Skeletal muscle satellite cell (primary cell): ENCODE measurements at regions not wholly inside any gene's neighbourhood (a gene's known extent, or its start where the extent isn't known, plus 50 kb on each side); places are given as distances from the start of the nearest gene placed in this dataset.

Experiments
- H3K27me3 ChIP-seq: 2 replicates; pipeline ENCODE4 v1.7.0; 2013; ENCODE audit warnings: low read length; ENCODE audit not compliant: control insufficient read depth, insufficient read depth
- H3K36me3 ChIP-seq: 2 replicates; pipeline ENCODE4 v1.7.0; 2013; ENCODE audit warnings: mild to moderate bottlenecking, control low read depth, low read length; ENCODE audit not compliant: insufficient read depth
- H3K4me1 ChIP-seq: 2 replicates; pipeline ENCODE4 v1.7.0; 2013; ENCODE audit warnings: low read length; ENCODE audit not compliant: control insufficient read depth, insufficient read depth
- H3K4me2 ChIP-seq: 2 replicates; pipeline ENCODE4 v1.7.0; 2013; ENCODE audit warnings: mild to moderate bottlenecking, low read length
- H3K4me3 ChIP-seq: 2 replicates; pipeline ENCODE4 v1.7.0; 2013; ENCODE audit warnings: low read length
- H3K9ac ChIP-seq: 2 replicates; pipeline ENCODE4 v1.7.0; 2013; ENCODE audit warnings: mild to moderate bottlenecking, low read depth, low read length, moderate library complexity
- H3K9me3 ChIP-seq: replicated peaks from 2 replicates; pipeline ENCODE4 v1.7.0; 2013; ENCODE audit warnings: mild to moderate bottlenecking, control low read depth, low read length

GRCh38 chr2:125885340-125885739 lies 770.6 kb upstream of the GYPC start:
- Histone ChIP-seq H3K4me1 (no peaks in the 10 kb centered on the region), H3K27me3 (no peaks in the 10 kb centered on the region), H3K4me3 (no peak overlapping the region), H3K9ac (no peak overlapping the region), H3K36me3 (no peaks in the 10 kb centered on the region), H3K9me3 (peaks cover 7% of the 10 kb centered on the region), H3K4me2 (no peak overlapping the region)

DNA sequence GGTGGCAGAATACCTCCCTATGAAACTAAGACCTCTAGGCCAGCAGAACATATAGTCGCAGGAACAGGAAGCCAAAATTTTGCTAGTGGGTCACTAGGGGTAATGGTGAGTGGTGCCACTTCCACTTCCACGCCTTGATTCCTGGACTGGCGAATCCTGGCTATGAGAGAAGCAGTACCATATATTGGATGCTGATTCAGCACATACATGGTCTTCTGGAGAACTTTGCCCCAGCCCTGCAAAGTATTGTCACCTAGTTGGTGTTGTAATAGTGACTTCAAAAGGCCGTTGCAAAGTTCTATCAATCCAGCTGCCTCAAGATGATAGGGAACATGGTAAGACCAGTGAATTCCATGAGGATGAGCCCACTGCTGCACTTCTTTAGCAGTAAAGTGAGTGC lies 769.8 kb upstream of the GYPC start:
- no peaks in the 10 kb centered on the region for H3K4me1 ChIP-seq
- H3K9ac ChIP-seq = no peak overlapping the region
- H3K36me3 ChIP-seq = no peaks in the 10 kb centered on the region
- H3K4me3 ChIP-seq = no peak overlapping the region
- H3K4me2 ChIP-seq = no peak overlapping the region
- no peaks in the 10 kb centered on the region for H3K27me3 ChIP-seq
- peaks cover 7% of the 10 kb centered on the region for H3K9me3 ChIP-seq

GRCh38 chr2:125901278-125901677 lies 754.7 kb upstream of the GYPC start:
- no peaks in the 10 kb centered on the region for H3K4me1 ChIP-seq

DNA sequence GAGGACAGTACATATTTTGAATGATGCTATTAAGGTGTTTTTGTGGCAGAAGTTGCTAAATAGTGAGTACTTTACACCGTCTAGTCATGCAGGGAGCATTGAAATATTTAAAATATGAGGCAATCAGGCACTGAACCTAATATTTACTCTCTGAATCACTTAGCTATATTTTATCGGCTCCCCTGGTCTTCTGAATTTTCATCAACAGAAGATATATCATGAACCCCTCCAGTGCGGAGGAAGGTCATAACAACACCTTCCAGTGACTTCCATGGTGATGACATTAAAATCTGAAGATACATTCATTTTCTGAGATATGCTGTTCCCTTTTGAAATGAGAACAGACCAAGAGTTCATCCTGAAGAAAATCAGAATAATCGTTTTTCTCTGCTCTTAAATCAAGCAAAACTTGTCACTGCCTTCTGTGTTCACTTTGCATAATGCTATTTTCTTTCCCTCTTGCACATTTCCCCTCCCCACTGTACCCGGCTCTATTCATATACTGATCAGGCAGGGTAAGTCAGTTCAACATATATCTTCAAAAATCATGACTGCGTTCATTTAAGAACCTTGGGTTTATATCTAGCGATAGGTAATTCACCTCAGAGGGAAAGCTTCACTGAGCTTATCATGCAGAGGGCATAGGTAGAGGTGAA lies 729.9 kb upstream of the GYPC start:
- Histone ChIP-seq H3K9ac (no peak overlapping the region), H3K36me3 (no peaks in the 10 kb centered on the region), H3K4me3 (no peak overlapping the region), H3K4me1 (no peaks in the 10 kb centered on the region), H3K9me3 (peaks cover 3% of the 10 kb centered on the region), H3K27me3 (no peaks in the 10 kb centered on the region), H3K4me2 (no peak overlapping the region)

More at GRCh38 chr2:125901278-125901677, 754.7 kb upstream of the GYPC start:
- Histone ChIP-seq H3K4me2 (no peak overlapping the region), H3K4me3 (no peak overlapping the region), H3K36me3 (no peaks in the 10 kb centered on the region), H3K9ac (no peak overlapping the region), H3K9me3 (peaks cover 4% of the 10 kb centered on the region), H3K27me3 (no peaks in the 10 kb centered on the region)

DNA sequence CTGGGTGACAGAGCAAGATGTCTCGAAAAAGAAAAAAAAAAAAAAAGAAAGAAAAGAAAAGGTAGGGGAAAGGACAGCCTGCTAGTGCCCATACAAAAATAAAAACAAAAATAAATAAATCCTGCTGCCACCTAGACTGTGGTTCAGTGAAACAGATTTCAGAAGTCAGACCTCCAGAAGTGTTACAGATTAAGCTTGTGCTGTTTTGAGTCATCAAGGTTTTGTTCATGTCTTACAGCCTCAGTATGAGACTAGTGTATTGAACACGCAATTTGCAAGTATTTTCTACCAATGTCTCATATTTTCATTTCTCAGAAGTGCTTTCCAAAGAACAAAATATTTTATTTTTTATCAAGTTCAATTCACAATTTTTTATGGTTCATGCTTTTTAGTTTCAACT lies 720.4 kb upstream of the GYPC start:
- no peak overlapping the region for H3K9ac ChIP-seq
- no peak overlapping the region for H3K4me2 ChIP-seq
- H3K4me1 ChIP-seq = no peaks in the 10 kb centered on the region
- H3K27me3 ChIP-seq = no peaks in the 10 kb centered on the region
- H3K36me3 ChIP-seq = no peaks in the 10 kb centered on the region
- H3K9me3 ChIP-seq = peaks cover 3% of the 10 kb centered on the region
- no peak overlapping the region for H3K4me3 ChIP-seq

DNA sequence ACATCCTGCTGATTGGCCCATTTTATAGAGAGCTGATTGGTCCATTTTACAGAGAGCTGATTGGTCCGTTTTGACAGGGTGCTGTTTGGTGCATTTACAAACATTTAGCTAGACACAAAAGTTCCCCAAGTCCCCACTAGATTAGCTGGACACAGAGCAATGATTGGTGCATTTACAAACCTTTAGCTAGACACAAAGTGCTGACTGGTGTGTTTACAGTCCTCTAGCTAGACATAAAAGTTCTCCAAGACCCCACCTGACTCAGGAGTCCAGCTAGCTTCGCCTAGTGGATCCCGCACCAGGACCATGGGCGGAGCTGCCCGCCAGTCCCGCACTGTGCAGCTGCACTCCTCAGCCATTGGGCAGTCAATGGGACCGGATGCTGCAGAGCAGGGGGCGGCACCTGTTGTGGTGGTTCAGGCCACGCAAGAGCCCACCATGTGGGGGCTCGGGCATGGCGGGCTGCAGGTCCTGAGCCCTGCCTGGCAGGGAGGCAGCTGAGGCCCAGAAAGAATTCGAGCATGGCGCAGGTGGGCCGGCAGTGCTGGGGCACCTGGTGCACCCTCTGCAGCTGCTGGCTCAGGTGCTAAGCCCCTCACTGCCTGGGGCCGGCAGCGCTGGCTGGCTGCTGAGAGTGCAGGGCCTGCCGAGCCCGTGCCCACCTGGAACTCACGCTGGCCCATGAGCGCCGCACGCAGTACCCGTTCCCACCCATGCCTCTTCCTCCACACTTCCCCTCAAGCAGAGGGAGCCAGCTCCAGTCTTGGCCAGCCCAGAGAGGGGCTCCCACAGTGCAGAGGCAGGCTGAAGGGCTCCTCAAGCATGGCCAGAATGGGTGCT lies 713.2 kb upstream of the GYPC start:
- Histone ChIP-seq H3K27me3 (no peaks in the 10 kb centered on the region), H3K4me2 (no peak overlapping the region), H3K36me3 (no peaks in the 10 kb centered on the region), H3K9me3 (no peaks in the 10 kb centered on the region), H3K4me3 (no peak overlapping the region), H3K9ac (no peak overlapping the region), H3K4me1 (no peaks in the 10 kb centered on the region)

DNA sequence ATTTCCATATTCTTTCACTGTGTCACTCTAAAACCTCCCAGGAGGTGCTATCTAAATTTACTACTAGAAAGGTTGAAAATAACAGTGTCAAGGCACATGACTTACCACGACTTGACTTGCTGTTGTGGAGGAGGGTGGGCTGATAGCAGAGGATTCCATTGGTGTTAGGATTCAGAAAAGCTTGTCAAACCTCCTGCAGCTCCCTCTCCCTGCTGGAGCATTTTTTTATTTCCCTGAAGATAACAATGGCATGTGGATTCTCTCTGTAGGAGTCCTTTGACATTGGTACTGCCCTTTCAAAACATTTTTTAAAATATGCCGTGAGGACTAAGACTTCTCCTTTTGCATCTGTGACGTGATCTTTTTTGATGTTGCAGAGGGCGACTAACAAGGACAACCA lies 696.9 kb upstream of the GYPC start:
- H3K9me3 ChIP-seq = no peaks in the 10 kb centered on the region
- H3K36me3 ChIP-seq = no peaks in the 10 kb centered on the region
- H3K27me3 ChIP-seq = no peaks in the 10 kb centered on the region
- H3K4me1 ChIP-seq = no peaks in the 10 kb centered on the region
- H3K4me3 ChIP-seq = no peak overlapping the region
- H3K9ac ChIP-seq = no peak overlapping the region
- no peak overlapping the region for H3K4me2 ChIP-seq

DNA sequence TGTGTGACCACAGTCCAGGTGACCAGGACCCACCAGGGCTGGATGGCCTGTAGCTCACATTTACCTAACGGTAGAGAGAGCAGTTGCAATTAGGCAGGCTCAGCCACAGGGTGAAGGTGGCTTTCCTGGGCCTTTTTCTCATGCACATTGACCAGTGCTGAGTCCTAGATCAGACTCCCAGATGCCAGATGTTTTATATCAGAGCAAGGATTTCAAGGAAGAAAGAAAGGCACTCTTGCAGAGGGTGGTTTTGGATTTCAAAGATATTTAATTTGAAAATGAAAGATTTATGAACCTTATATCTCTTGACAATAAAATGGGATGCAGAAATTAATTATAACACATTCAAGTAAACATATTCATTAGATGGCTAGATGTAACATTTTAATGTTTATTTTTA lies 694.2 kb upstream of the GYPC start:
- Histone ChIP-seq H3K9me3 (no peaks in the 10 kb centered on the region), H3K4me2 (no peak overlapping the region), H3K36me3 (no peaks in the 10 kb centered on the region), H3K27me3 (no peaks in the 10 kb centered on the region), H3K9ac (no peak overlapping the region), H3K4me1 (no peaks in the 10 kb centered on the region), H3K4me3 (no peak overlapping the region)

DNA sequence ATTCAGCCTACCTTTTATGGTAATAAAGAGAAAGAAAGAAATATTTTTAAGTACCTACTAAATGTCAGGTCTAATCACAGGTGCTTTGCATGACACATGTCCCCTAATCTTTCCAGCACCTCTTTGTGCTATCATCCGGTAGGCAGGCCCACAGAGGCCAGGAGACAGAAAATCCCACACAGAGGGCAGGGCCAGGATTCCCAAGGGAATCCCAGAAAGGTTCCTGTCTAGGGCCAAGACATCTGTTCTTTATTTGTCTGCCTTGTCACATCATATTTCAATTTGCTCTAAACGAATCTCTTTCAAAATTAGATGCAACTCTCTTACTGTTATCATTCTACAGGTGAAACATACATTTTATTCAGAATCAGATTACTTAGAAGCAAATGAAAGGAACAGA lies 676.1 kb upstream of the GYPC start:
- H3K9me3 ChIP-seq = no peaks in the 10 kb centered on the region
- H3K4me3 ChIP-seq = no peak overlapping the region
- no peak overlapping the region for H3K9ac ChIP-seq
- no peaks in the 10 kb centered on the region for H3K36me3 ChIP-seq
- H3K4me2 ChIP-seq = no peak overlapping the region
- no peaks in the 10 kb centered on the region for H3K4me1 ChIP-seq
- H3K27me3 ChIP-seq = no peaks in the 10 kb centered on the region

DNA sequence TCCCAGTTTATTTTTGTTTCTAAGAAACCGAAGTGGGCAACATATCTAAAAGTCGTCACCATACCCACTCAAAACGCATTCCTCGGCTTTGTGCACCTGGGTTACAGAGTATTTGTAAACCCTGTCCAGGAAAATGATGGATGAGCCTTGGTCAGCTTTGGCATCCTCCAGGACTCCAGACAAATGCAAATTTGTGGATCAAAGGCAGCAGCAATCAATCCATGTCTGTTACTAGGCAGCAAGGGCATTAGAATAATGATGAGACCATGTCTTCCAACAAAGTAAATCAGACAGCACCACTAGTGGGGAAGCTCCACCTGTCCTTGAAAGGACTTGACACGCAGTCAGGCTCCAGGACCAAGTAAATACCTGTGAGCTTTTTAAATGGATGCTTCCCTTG lies 672.6 kb upstream of the GYPC start:
- Histone ChIP-seq H3K36me3 (no peaks in the 10 kb centered on the region), H3K4me2 (no peak overlapping the region), H3K9ac (no peak overlapping the region), H3K4me3 (no peak overlapping the region), H3K9me3 (no peaks in the 10 kb centered on the region), H3K4me1 (no peaks in the 10 kb centered on the region), H3K27me3 (no peaks in the 10 kb centered on the region)

DNA sequence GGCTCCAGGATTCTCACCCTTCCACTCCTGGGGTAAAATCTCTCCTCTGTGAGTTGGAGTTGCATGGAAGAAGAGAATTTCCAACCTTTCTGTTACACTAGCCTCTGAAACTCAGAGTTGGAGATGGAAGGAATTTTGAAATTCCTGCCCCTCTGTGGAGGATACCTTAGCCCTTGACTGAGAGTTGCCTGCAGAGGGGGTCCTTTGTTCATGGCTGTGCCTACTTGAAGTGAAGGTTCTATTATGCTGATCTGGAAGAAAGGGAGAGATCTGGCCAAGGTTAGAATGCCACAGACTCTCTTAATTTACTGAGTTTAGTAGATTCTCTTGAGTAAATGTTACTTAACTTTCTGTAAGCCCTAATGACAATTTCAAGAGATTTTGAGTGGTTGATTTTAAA lies 626.6 kb upstream of the GYPC start:
- H3K36me3 ChIP-seq = no peaks in the 10 kb centered on the region
- no peaks in the 10 kb centered on the region for H3K4me1 ChIP-seq
- H3K9ac ChIP-seq = no peak overlapping the region
- peaks cover 7% of the 10 kb centered on the region for H3K9me3 ChIP-seq
- no peak overlapping the region for H3K4me2 ChIP-seq
- H3K4me3 ChIP-seq = no peak overlapping the region
- no peaks in the 10 kb centered on the region for H3K27me3 ChIP-seq

GRCh38 chr2:126038861-126039260 lies 617.1 kb upstream of the GYPC start:
- H3K9ac ChIP-seq = no peak overlapping the region
- H3K9me3 ChIP-seq = no peaks in the 10 kb centered on the region
- H3K4me2 ChIP-seq = no peak overlapping the region
- H3K36me3 ChIP-seq = no peaks in the 10 kb centered on the region
- H3K4me3 ChIP-seq = no peak overlapping the region
- no peaks in the 10 kb centered on the region for H3K4me1 ChIP-seq
- H3K27me3 ChIP-seq = no peaks in the 10 kb centered on the region
